DND-41 (cell line): ENCODE measurements at regions not wholly inside any gene's neighbourhood (a gene's known extent, or its start where the extent isn't known, plus 50 kb on each side); places are given as distances from the start of the nearest gene placed in this dataset.

Experiments used
- EZH2 ChIP-seq: IDR thresholded peaks from 3 replicates; pipeline ENCODE4 v1.6.1; 2012; ENCODE audit warnings: borderline replicate concordance, low read depth, mild to moderate bottlenecking, moderate library complexity, low read length, inconsistent platforms; ENCODE audit not compliant: severe bottlenecking
- TF ChIP-seq, protein P1 (sequence below): IDR thresholded peaks from 2 replicates; pipeline ENCODE4 v1.5.1; 2012; ENCODE audit warnings: borderline replicate concordance, low read length, moderate library complexity, mild to moderate bottlenecking; ENCODE audit not compliant: poor library complexity, severe bottlenecking; ENCODE audit errors: extremely low read depth

DNA sequence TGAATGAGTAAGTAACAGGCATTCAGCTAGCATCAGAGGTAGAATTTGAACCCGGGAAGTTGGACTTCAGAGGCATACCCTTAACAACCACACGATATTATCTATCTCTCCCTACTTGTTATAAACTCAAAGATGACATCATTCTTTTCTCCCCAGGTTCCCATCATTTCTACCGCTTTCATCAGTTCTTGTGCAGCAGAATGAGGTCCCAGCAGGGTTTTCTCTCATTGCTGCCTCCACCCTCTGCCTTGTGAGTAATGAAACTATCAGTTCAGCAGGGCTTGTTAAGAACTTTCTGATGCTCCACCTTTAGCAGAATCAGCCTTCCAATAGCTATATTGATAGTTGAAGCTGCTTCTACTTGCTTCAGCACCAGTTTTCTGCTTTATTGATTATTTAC, 487.5 kb upstream of the KCNMB2 start:
- TF ChIP-seq, protein P1, sequence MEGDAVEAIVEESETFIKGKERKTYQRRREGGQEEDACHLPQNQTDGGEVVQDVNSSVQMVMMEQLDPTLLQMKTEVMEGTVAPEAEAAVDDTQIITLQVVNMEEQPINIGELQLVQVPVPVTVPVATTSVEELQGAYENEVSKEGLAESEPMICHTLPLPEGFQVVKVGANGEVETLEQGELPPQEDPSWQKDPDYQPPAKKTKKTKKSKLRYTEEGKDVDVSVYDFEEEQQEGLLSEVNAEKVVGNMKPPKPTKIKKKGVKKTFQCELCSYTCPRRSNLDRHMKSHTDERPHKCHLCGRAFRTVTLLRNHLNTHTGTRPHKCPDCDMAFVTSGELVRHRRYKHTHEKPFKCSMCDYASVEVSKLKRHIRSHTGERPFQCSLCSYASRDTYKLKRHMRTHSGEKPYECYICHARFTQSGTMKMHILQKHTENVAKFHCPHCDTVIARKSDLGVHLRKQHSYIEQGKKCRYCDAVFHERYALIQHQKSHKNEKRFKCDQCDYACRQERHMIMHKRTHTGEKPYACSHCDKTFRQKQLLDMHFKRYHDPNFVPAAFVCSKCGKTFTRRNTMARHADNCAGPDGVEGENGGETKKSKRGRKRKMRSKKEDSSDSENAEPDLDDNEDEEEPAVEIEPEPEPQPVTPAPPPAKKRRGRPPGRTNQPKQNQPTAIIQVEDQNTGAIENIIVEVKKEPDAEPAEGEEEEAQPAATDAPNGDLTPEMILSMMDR, result no peak
- TF ChIP-seq EZH2, result no peak
